H9 (cell line): ENCODE measurements at regions not wholly inside any gene's neighbourhood (a gene's known extent, or its start where the extent isn't known, plus 50 kb on each side); places are given as distances from the start of the nearest gene placed in this dataset.

Experiments used
- DNase-seq: peaks from one replicate; pipeline ENCODE4 v3.0.0-alpha.2; 2017
- H2AFZ ChIP-seq: one replicate; pipeline ENCODE4 v1.6.1; 2013; ENCODE audit warnings: mild to moderate bottlenecking, low read length, control low read depth, moderate library complexity
- H2AK5ac ChIP-seq: 2 replicates; pipeline ENCODE4 v1.6.1; 2013; ENCODE audit warnings: low read length, control low read depth, mixed read lengths; ENCODE audit not compliant: insufficient read length
- H2BK120ac ChIP-seq: one replicate; pipeline ENCODE4 v1.6.1; 2013; ENCODE audit warnings: low read depth, mild to moderate bottlenecking, low read length, control low read depth, inconsistent platforms; ENCODE audit not compliant: poor library complexity, severe bottlenecking
- H2BK12ac ChIP-seq: 2 replicates; pipeline ENCODE4 v1.6.1; 2013; ENCODE audit warnings: low read length, control low read depth, mixed read lengths, low read depth; ENCODE audit not compliant: insufficient read length
- H2BK15ac ChIP-seq: 2 replicates; pipeline ENCODE4 v1.6.1; 2013; ENCODE audit warnings: low read depth, low read length, control low read depth
- H2BK20ac ChIP-seq: one replicate; pipeline ENCODE4 v1.6.1; 2013; ENCODE audit warnings: low read depth, mild to moderate bottlenecking, low read length, control low read depth, inconsistent platforms; ENCODE audit not compliant: poor library complexity, severe bottlenecking
- H2BK5ac ChIP-seq: 2 replicates; pipeline ENCODE4 v1.6.1; 2013; ENCODE audit warnings: low read length, control low read depth, mixed read lengths; ENCODE audit not compliant: insufficient read length
- H3K14ac ChIP-seq: 2 replicates; pipeline ENCODE4 v1.6.1; 2013; ENCODE audit warnings: low read length, control low read depth; ENCODE audit not compliant: insufficient read depth
- H3K18ac ChIP-seq: 2 replicates; pipeline ENCODE4 v1.6.1; 2013; ENCODE audit warnings: low read depth, mild to moderate bottlenecking, mixed read lengths, low read length, control low read depth; ENCODE audit not compliant: insufficient read length
- H3K23ac ChIP-seq: 2 replicates; pipeline ENCODE4 v1.6.1; 2013; ENCODE audit warnings: low read length, control low read depth, mixed read lengths, low read depth; ENCODE audit not compliant: insufficient read length
- H3K23me2 ChIP-seq: 2 replicates; pipeline ENCODE4 v1.6.1; 2013; ENCODE audit warnings: low read depth, mild to moderate bottlenecking, mixed read lengths, low read length, control low read depth; ENCODE audit not compliant: insufficient read length, poor library complexity, severe bottlenecking
- H3K27ac ChIP-seq: 2 replicates; pipeline ENCODE4 v1.5.1; 2013; ENCODE audit warnings: low read length, control low read depth, mixed read lengths, low read depth; ENCODE audit not compliant: insufficient read length
- H3K27me3 ChIP-seq: 2 replicates; pipeline ENCODE4 v1.6.1; 2013; ENCODE audit warnings: low read length, control low read depth, inconsistent platforms; ENCODE audit not compliant: insufficient read depth
- H3K4ac ChIP-seq: 2 replicates; pipeline ENCODE4 v1.6.1; 2013; ENCODE audit warnings: low read depth, mild to moderate bottlenecking, control low read depth, inconsistent platforms, low read length, moderate library complexity
- H3K4me1 ChIP-seq: 2 replicates; pipeline ENCODE4 v1.6.1; 2013; ENCODE audit warnings: low read length, control low read depth, inconsistent platforms; ENCODE audit not compliant: insufficient read depth
- H3K4me2 ChIP-seq: 2 replicates; pipeline ENCODE4 v1.6.1; 2013; ENCODE audit warnings: low read length, control low read depth, mixed read lengths; ENCODE audit not compliant: insufficient read length, insufficient read depth
- H3K56ac ChIP-seq: 2 replicates; pipeline ENCODE4 v1.6.1; 2013; ENCODE audit warnings: low read depth, mild to moderate bottlenecking, mixed read lengths, low read length, control low read depth; ENCODE audit not compliant: insufficient read length
- H3K79me1 ChIP-seq: 2 replicates; pipeline ENCODE4 v1.6.1; 2013; ENCODE audit warnings: low read depth, mild to moderate bottlenecking, moderate library complexity, low read length, control low read depth, inconsistent platforms; ENCODE audit not compliant: insufficient read depth, poor library complexity, severe bottlenecking
- H3K79me2 ChIP-seq: 2 replicates; pipeline ENCODE4 v1.6.1; 2013; ENCODE audit warnings: low read length, control low read depth, inconsistent platforms; ENCODE audit not compliant: insufficient read depth
- H3K9ac ChIP-seq: 2 replicates; pipeline ENCODE4 v1.6.1; 2013; ENCODE audit warnings: low read length, control low read depth, mixed read lengths; ENCODE audit not compliant: insufficient read length; ENCODE audit errors: extremely low read depth
- H3K9me3 ChIP-seq: one replicate; pipeline ENCODE4 v1.6.1; 2013; ENCODE audit warnings: low read depth, low read length, inconsistent platforms; ENCODE audit not compliant: control insufficient read depth
- H3T11ph ChIP-seq: one replicate; pipeline ENCODE4 v1.6.1; 2013; ENCODE audit warnings: mild to moderate bottlenecking, low read length, control low read depth, inconsistent platforms
- H4K20me1 ChIP-seq: one replicate; pipeline ENCODE4 v1.6.1; 2013; ENCODE audit not compliant: control insufficient read depth, insufficient read length, insufficient read depth
- H4K5ac ChIP-seq: 2 replicates; pipeline ENCODE4 v1.6.1; 2013; ENCODE audit warnings: low read depth, mild to moderate bottlenecking, mixed read lengths, low read length, control low read depth; ENCODE audit not compliant: insufficient read length
- H4K8ac ChIP-seq: replicated peaks from 2 replicates; pipeline ENCODE4 v1.6.1; 2013; ENCODE audit warnings: low read length, control low read depth, mixed read lengths, low read depth; ENCODE audit not compliant: insufficient read length
- H4K91ac ChIP-seq: 2 replicates; pipeline ENCODE4 v1.6.1; 2013; ENCODE audit warnings: low read depth, mild to moderate bottlenecking, moderate library complexity, mixed read lengths, low read length, control low read depth; ENCODE audit not compliant: insufficient read length
- H3K27ac Mint-ChIP-seq, 3 experiments: 2 replicates in 2 of 3; 3 replicates in 1 of 3; pipeline ENCODE4 v1.8.0; 2020 to 2021; ENCODE audit warnings: mixed read lengths in 3 of 3, mild to moderate bottlenecking in 1 of 3, moderate library complexity in 1 of 3
- H3K27me3 Mint-ChIP-seq: 2 replicates; pipeline ENCODE4 v1.8.0; 2021; ENCODE audit warnings: low read depth, mild to moderate bottlenecking, moderate library complexity, mixed read lengths
- H3K36me3 Mint-ChIP-seq, 3 experiments: 2 replicates in 2 of 3; 3 replicates in 1 of 3; pipeline ENCODE4 v1.8.0; 2020 to 2021; ENCODE audit warnings: low read depth in 3 of 3, mixed read lengths in 3 of 3; ENCODE audit not compliant: insufficient read depth in 1 of 3
- H3K4me1 Mint-ChIP-seq, 2 experiments: 2 replicates each; pipeline ENCODE4 v1.8.0; 2020; ENCODE audit warnings: mixed read lengths in 2 of 2
- H3K4me3 Mint-ChIP-seq, 2 experiments: 2 replicates in 1 of 2; 3 replicates in 1 of 2; pipeline ENCODE4 v1.8.0; 2020 to 2021; ENCODE audit warnings: mild to moderate bottlenecking in 2 of 2, mixed read lengths in 2 of 2, moderate library complexity in 1 of 2
- H3K9me3 Mint-ChIP-seq, 2 experiments: 2 replicates in 1 of 2; 3 replicates in 1 of 2; pipeline ENCODE4 v1.8.0; 2020; ENCODE audit warnings: mild to moderate bottlenecking in 2 of 2, mixed read lengths in 2 of 2, moderate library complexity in 1 of 2
- WGBS: extraction: QIAGEN DNeasy Blood & Tissue Kit; methylation state at CpG from one replicate; pipeline ENCODE4 v1.1.7; 2013; ENCODE audit warnings: missing lambda C conversion rate, low lambda C conversion rate, mixed read lengths; ENCODE audit not compliant: insufficient read length; ENCODE audit errors: extremely low coverage; 5-methylcytosine and 5-hydroxymethylcytosine counted together
- TF ChIP-seq, protein P1 (sequence below): fragments of 200-600 bp; sonication (generic); conservative IDR thresholded peaks from 3 replicates; pipeline ENCODE4 v1.8.0; 2021; ENCODE audit warnings: antibody characterized with exemption, mild to moderate bottlenecking

DNA sequence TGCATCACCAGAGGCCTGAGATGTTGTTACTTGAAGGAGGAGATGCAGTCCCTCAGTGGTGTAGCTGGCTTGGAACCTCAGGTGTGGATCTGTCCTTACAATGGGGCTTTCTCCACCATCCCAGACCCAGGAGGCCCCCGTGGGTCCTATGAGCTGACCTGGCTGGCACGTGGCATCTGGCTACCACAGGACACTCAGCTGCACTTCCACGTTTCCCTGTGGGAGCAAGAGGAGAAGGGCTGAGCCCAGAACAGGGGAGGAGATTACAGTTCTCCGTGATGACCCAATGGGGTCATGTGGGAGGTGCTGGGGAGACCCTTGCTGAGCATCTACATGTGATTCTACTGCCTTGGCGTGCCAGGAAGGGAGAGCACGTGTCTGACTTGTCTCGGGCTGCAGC, 1448.4 kb downstream of the TBC1D22A start:
- Histone ChIP-seq H3K79me2 (no peaks in the 10 kb centered on the region), H3K27me3 (no peaks in the 10 kb centered on the region), H2BK20ac (no peak overlapping the region), H3K9me3 (no peaks in the 10 kb centered on the region), H3K14ac (no peak overlapping the region), H4K91ac (no peak overlapping the region), H2BK12ac (no peak overlapping the region), H3K9ac (no peak overlapping the region), H3K56ac (no peak overlapping the region), H3K4me2 (no peak overlapping the region), H3K23me2 (peaks cover 3% of the 10 kb centered on the region), H2AFZ (no peak overlapping the region), H3K79me1 (no peaks in the 10 kb centered on the region), H4K5ac (no peak overlapping the region), H2BK15ac (no peak overlapping the region), H3K4ac (no peak overlapping the region), H2BK5ac (no peak overlapping the region), H3K27ac (no peak overlapping the region), H3K4me1 (no peaks in the 10 kb centered on the region), H4K20me1 (no peaks in the 10 kb centered on the region), H2BK120ac (no peak overlapping the region), H4K8ac (no peak overlapping the region), H3T11ph (no peak overlapping the region), H3K23ac (no peak overlapping the region), H2AK5ac (no peak overlapping the region), H3K18ac (no peak overlapping the region)
- DNase-seq = no peak
- Mint-ChIP-seq H3K9me3 (no peaks in the 10 kb centered on the region; a peak in 1 of 5 replicates), H3K4me1 (peaks cover 16 to 26% of the 10 kb centered on the region in 2 experiments), H3K36me3 (no peaks in the 10 kb centered on the region), H3K27me3 (peaks cover 17% of the 10 kb centered on the region), H3K4me3 (no peak overlapping the region), H3K27ac (no peak overlapping the region)
- TF ChIP-seq, protein P1, sequence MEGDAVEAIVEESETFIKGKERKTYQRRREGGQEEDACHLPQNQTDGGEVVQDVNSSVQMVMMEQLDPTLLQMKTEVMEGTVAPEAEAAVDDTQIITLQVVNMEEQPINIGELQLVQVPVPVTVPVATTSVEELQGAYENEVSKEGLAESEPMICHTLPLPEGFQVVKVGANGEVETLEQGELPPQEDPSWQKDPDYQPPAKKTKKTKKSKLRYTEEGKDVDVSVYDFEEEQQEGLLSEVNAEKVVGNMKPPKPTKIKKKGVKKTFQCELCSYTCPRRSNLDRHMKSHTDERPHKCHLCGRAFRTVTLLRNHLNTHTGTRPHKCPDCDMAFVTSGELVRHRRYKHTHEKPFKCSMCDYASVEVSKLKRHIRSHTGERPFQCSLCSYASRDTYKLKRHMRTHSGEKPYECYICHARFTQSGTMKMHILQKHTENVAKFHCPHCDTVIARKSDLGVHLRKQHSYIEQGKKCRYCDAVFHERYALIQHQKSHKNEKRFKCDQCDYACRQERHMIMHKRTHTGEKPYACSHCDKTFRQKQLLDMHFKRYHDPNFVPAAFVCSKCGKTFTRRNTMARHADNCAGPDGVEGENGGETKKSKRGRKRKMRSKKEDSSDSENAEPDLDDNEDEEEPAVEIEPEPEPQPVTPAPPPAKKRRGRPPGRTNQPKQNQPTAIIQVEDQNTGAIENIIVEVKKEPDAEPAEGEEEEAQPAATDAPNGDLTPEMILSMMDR = no peak
- no CpG with 5 or more reads among the region's 7 CpGs for WGBS
